Caco-2 (cell line): ENCODE measurements at regions not wholly inside any gene's neighbourhood (a gene's known extent, or its start where the extent isn't known, plus 50 kb on each side); places are given as distances from the start of the nearest gene placed in this dataset.

Experiments used
- BruUV-seq: library from RNA; stranded (reverse); fragments of 400-500 nt; replicated peaks from 2 replicates; lab custom pipeline; 2021; lab: Mats Ljungman, UMichigan
- CTCF ChIA-PET: fragments of 300-600 bp; sonication (Branson Sonifier 250); formaldehyde crosslinking; loops from one replicate; lab custom pipeline; 2022; ENCODE audit warnings: antibody characterized with exemption; lab: Charles Lee
- POLR2A ChIA-PET: fragments of 300-600 bp; sonication (Branson Sonifier 250); formaldehyde crosslinking; loops from one replicate; lab custom pipeline; 2022; ENCODE audit warnings: antibody characterized with exemption; lab: Charles Lee
- DNase-seq, 2 experiments: peaks; one replicate each; pipeline versions ENCODE4 v3.0.0 to v3.0.0-alpha.2; 2020 to 2022
- H3K27me3 ChIP-seq: replicated peaks from 2 replicates; pipeline ENCODE4 v1.6.0; 2011; ENCODE audit warnings: low read length; ENCODE audit not compliant: control insufficient read depth, insufficient read depth
- H3K36me3 ChIP-seq: 2 replicates; pipeline ENCODE4 v1.5.1; 2011; ENCODE audit warnings: low read length; ENCODE audit not compliant: control insufficient read depth, insufficient read depth
- H3K4me1 ChIP-seq: fragments of 250-450 bp; sonication (Bioruptor Pico); 2 replicates; pipeline ENCODE4 v1.5.1; 2020; ENCODE audit warnings: mild to moderate bottlenecking
- H3K4me3 ChIP-seq: 2 replicates; pipeline ENCODE4 v1.5.1; 2011; ENCODE audit warnings: low read depth, mild to moderate bottlenecking, control low read depth, low read length
- H3K9me3 ChIP-seq: fragments of 250-450 bp; sonication (Bioruptor Pico); 2 replicates; pipeline ENCODE4 v1.5.1; 2020; ENCODE audit warnings: mild to moderate bottlenecking, moderate library complexity
- H3K27ac Mint-ChIP-seq: one replicate; pipeline ENCODE4 v1.8.0; 2022; ENCODE audit warnings: mixed read lengths; ENCODE audit not compliant: unreplicated experiment
- H3K27me3 Mint-ChIP-seq: one replicate; pipeline ENCODE4 v1.8.0; 2022; ENCODE audit warnings: mixed read lengths; ENCODE audit not compliant: insufficient read depth, unreplicated experiment
- H3K36me3 Mint-ChIP-seq: one replicate; pipeline ENCODE4 v1.8.0; 2022; ENCODE audit warnings: mild to moderate bottlenecking, mixed read lengths; ENCODE audit not compliant: insufficient read depth, unreplicated experiment
- H3K4me1 Mint-ChIP-seq: one replicate; pipeline ENCODE4 v1.8.0; 2022; ENCODE audit warnings: low read depth, mixed read lengths; ENCODE audit not compliant: unreplicated experiment
- H3K4me3 Mint-ChIP-seq: one replicate; pipeline ENCODE4 v1.8.0; 2022; ENCODE audit warnings: mild to moderate bottlenecking, moderate library complexity, mixed read lengths; ENCODE audit not compliant: unreplicated experiment
- H3K9me3 Mint-ChIP-seq: one replicate; pipeline ENCODE4 v1.8.0; 2022; ENCODE audit warnings: mixed read lengths; ENCODE audit not compliant: unreplicated experiment
- intact Hi-C: fragments of 100-400 bp; cut with micrococcal nuclease; formaldehyde crosslinking; loops from one replicate; pipeline ENCODE4 v1.10.0; 2022; ENCODE audit not compliant: unreplicated experiment
- TF ChIP-seq, protein P1 (sequence below), 2 experiments: fragments of 200-600 bp in 1 of 2; IDR thresholded peaks; 1 replicate in 1 of 2; 2 replicates in 1 of 2; pipeline versions ENCODE4 v1.5.1 to v1.8.0; 2011 to 2022; ENCODE audit warnings: antibody characterized with exemption in 1 of 2, control low read depth in 1 of 2, inconsistent platforms in 1 of 2, low read depth in 1 of 2, low read length in 1 of 2, mild to moderate bottlenecking in 1 of 2, moderate library complexity in 1 of 2; ENCODE audit not compliant: insufficient read depth in 1 of 2, severe bottlenecking in 1 of 2, unreplicated experiment in 1 of 2

DNA sequence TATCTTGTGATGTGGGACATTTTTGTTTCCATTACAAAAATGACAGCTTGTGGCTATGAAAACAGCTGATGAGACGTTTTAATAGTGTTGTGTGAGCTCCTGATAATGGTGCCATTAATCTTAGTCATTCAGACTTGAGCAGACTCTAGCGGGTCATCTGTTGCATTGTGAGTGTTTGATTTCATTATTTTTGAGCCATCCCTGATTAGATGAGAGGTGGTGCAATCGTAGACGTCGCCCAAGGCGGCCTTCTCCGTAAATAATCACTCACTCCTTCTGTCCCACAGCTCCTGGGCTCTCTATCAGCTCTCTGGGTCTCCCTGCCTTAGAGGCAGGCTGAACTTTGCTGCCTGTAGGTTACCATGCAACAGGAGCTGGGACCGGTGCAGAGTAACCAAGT lies 528.0 kb upstream of the SGCG start:
- Mint-ChIP-seq H3K36me3 (no peaks in the 10 kb centered on the region), H3K4me1 (no peaks in the 10 kb centered on the region), H3K27ac (no peak overlapping the region), H3K4me3 (no peak overlapping the region), H3K9me3 (no peaks in the 10 kb centered on the region), H3K27me3 (no peaks in the 10 kb centered on the region)
- ChIA-PET CTCF (no interaction called here), POLR2A (no interaction called here)
- no peaks in the 10 kb centered on the region for H3K36me3 ChIP-seq
- H3K4me3 ChIP-seq, result no peak overlapping the region
- TF ChIP-seq, protein P1, sequence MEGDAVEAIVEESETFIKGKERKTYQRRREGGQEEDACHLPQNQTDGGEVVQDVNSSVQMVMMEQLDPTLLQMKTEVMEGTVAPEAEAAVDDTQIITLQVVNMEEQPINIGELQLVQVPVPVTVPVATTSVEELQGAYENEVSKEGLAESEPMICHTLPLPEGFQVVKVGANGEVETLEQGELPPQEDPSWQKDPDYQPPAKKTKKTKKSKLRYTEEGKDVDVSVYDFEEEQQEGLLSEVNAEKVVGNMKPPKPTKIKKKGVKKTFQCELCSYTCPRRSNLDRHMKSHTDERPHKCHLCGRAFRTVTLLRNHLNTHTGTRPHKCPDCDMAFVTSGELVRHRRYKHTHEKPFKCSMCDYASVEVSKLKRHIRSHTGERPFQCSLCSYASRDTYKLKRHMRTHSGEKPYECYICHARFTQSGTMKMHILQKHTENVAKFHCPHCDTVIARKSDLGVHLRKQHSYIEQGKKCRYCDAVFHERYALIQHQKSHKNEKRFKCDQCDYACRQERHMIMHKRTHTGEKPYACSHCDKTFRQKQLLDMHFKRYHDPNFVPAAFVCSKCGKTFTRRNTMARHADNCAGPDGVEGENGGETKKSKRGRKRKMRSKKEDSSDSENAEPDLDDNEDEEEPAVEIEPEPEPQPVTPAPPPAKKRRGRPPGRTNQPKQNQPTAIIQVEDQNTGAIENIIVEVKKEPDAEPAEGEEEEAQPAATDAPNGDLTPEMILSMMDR (IDR thresholded peaks at IDR 0.05; ENCODE audit: insufficient read depth in 1 of 2, low read depth in 1 of 2, low read length in 1 of 2, severe bottlenecking in 1 of 2, unreplicated experiment in 1 of 2), result no peak
- intact Hi-C loops, result no loop called here
- no peaks in the 10 kb centered on the region for H3K9me3 ChIP-seq
- H3K27me3 ChIP-seq, result no peaks in the 10 kb centered on the region
- DNase-seq, result no peak
- no peaks in the 10 kb centered on the region for H3K4me1 ChIP-seq
- BruUV-seq, result no TSS peak

DNA sequence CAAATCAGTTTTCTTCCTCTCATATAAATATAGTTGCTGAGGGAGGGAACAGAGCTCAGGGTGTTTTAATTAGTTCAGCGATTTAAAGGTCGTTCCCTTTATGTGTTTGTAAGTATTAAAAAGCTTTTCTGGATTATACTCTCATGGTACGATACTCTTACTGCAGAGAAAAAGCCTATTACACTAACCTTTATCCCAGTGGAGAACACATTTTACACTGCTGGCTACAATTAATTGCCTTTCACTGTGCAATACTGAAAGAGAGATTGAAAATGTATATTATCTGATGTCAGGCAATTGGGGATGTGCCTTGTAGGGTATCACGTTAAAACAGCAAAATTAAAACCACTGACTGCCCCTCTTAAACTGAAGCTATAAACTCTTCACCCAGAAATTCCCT lies 526.9 kb upstream of the SGCG start:
- Histone ChIP-seq H3K36me3 (no peaks in the 10 kb centered on the region), H3K4me1 (no peaks in the 10 kb centered on the region), H3K4me3 (no peak overlapping the region), H3K9me3 (no peaks in the 10 kb centered on the region), H3K27me3 (no peaks in the 10 kb centered on the region)
- TF ChIP-seq, protein P1 (IDR thresholded peaks at IDR 0.05; ENCODE audit: insufficient read depth in 1 of 2, low read depth in 1 of 2, low read length in 1 of 2, severe bottlenecking in 1 of 2, unreplicated experiment in 1 of 2), result no peak
- ChIA-PET POLR2A (no interaction called here), CTCF (no interaction called here)
- Mint-ChIP-seq H3K4me1 (no peaks in the 10 kb centered on the region), H3K4me3 (no peak overlapping the region), H3K27me3 (no peaks in the 10 kb centered on the region), H3K9me3 (no peaks in the 10 kb centered on the region), H3K27ac (no peak overlapping the region), H3K36me3 (no peaks in the 10 kb centered on the region)
- no TSS peak for BruUV-seq
- no peak for DNase-seq
- intact Hi-C loops, result no loop called here

DNA sequence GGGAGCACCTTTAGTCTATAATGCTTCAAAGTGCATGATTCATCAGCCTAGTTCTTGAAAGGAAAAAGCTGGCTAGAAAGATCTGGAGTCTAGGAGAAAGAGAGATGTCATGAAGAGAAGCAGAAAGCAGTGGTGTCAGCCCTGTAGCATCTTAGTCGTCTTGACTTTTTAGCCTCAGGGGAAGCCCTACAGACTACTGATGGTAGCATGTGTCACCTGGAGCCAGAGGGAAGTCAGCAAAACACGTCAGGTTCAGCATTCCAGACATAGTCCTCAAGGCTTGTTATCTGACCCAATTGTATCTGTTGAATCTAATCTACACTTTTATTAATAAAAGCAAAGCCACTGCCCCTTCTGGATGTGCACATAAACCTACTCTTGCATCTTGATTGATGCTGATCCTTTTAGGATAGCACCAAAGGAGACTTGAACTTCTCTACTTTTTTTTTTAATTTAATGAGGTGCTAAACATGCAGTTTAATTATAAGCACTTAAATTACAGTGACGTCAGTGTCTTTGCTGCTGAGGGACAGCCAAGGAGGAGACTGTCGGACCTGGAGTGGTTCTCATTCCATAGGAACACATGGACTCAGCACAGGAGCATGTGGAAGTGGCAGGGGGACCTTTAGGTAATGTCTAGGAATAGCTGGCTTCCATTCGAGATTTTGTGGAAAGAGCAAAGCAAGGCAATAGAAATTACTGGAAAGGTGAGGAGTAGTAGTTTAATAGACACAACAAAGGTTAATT lies 525.5 kb upstream of the SGCG start:
- ChIA-PET CTCF (no interaction called here), POLR2A (no interaction called here)
- no peaks in the 10 kb centered on the region for H3K4me1 Mint-ChIP-seq
- H3K4me1 ChIP-seq, result no peaks in the 10 kb centered on the region
- no peaks in the 10 kb centered on the region for H3K9me3 ChIP-seq
- no peak for DNase-seq
- H3K36me3 ChIP-seq, result no peaks in the 10 kb centered on the region
- no peak overlapping the region for H3K4me3 Mint-ChIP-seq
- intact Hi-C loops, result no loop called here
- H3K27me3 ChIP-seq, result no peaks in the 10 kb centered on the region
- BruUV-seq, result no TSS peak
- no peaks in the 10 kb centered on the region for H3K36me3 Mint-ChIP-seq
- no peaks in the 10 kb centered on the region for H3K9me3 Mint-ChIP-seq
- H3K27ac Mint-ChIP-seq, result no peak overlapping the region
- no peaks in the 10 kb centered on the region for H3K27me3 Mint-ChIP-seq
- TF ChIP-seq, protein P1 (IDR thresholded peaks at IDR 0.05; ENCODE audit: insufficient read depth in 1 of 2, low read depth in 1 of 2, low read length in 1 of 2, severe bottlenecking in 1 of 2, unreplicated experiment in 1 of 2), result no peak
- H3K4me3 ChIP-seq, result no peak overlapping the region
